Astrocyte (in vitro differentiated cells and primary cell): ENCODE measurements at regions not wholly inside any gene's neighbourhood (a gene's known extent, or its start where the extent isn't known, plus 50 kb on each side); places are given as distances from the start of the nearest gene placed in this dataset.

ENCODE experiments used
- DNase-seq: peaks from one replicate; pipeline ENCODE4 v3.0.0-alpha.2; 2010; ENCODE audit warnings: low read depth
- FAIRE-seq: peaks from 2 replicates; lab custom pipeline; 2011; peaks lifted over from hg19 to GRCh38; lab: Jason Lieb, UNC
- H2AFZ ChIP-seq: 2 replicates; pipeline ENCODE4 v1.6.0; 2012; ENCODE audit warnings: low read depth, low read length, inconsistent platforms
- H3K27ac ChIP-seq: 2 replicates; pipeline ENCODE4 v1.5.1; 2011; ENCODE audit warnings: low read depth, low read length, inconsistent platforms
- H3K27me3 ChIP-seq: 2 replicates; pipeline ENCODE4 v1.6.0; 2011; ENCODE audit warnings: low read length, inconsistent platforms; ENCODE audit not compliant: insufficient read depth
- H3K36me3 ChIP-seq: 2 replicates; pipeline ENCODE4 v1.5.1; 2011; ENCODE audit warnings: low read length, inconsistent platforms; ENCODE audit not compliant: insufficient read depth
- H3K4me1 ChIP-seq: 2 replicates; pipeline ENCODE4 v1.5.1; 2011; ENCODE audit warnings: low read length, inconsistent platforms; ENCODE audit not compliant: insufficient read depth
- H3K4me2 ChIP-seq: 2 replicates; pipeline ENCODE4 v1.6.0; 2012; ENCODE audit warnings: low read length, inconsistent platforms
- H3K4me3 ChIP-seq: 2 replicates; pipeline ENCODE4 v1.5.1; 2011; ENCODE audit warnings: low read depth, mild to moderate bottlenecking, low read length, inconsistent platforms; ENCODE audit not compliant: insufficient read depth
- H3K79me2 ChIP-seq: 2 replicates; pipeline ENCODE4 v1.6.0; 2012; ENCODE audit warnings: mild to moderate bottlenecking, low read length, inconsistent platforms; ENCODE audit not compliant: insufficient read depth
- H3K9ac ChIP-seq: 2 replicates; pipeline ENCODE4 v1.6.0; 2012; ENCODE audit warnings: mild to moderate bottlenecking, low read length, inconsistent platforms
- H3K9me3 ChIP-seq: 2 replicates; pipeline ENCODE4 v1.5.1; 2012; ENCODE audit warnings: low read depth, mild to moderate bottlenecking, low read length, inconsistent platforms; ENCODE audit not compliant: insufficient read depth
- H4K20me1 ChIP-seq: 2 replicates; pipeline ENCODE4 v1.6.0; 2012; ENCODE audit warnings: low read length, inconsistent platforms; ENCODE audit not compliant: insufficient read depth
- H3K27ac Mint-ChIP-seq: one replicate; pipeline ENCODE4 v1.8.0; 2021; ENCODE audit warnings: mild to moderate bottlenecking, mixed read lengths; ENCODE audit not compliant: unreplicated experiment
- H3K27me3 Mint-ChIP-seq: one replicate; pipeline ENCODE4 v1.8.0; 2021; ENCODE audit warnings: low read depth, mixed read lengths; ENCODE audit not compliant: unreplicated experiment
- H3K36me3 Mint-ChIP-seq: one replicate; pipeline ENCODE4 v1.8.0; 2021; ENCODE audit warnings: low read depth, mixed read lengths; ENCODE audit not compliant: unreplicated experiment
- H3K4me1 Mint-ChIP-seq: one replicate; pipeline ENCODE4 v1.8.0; 2021; ENCODE audit warnings: low read depth, mixed read lengths; ENCODE audit not compliant: unreplicated experiment
- H3K4me3 Mint-ChIP-seq: one replicate; pipeline ENCODE4 v1.8.0; 2021; ENCODE audit warnings: mild to moderate bottlenecking, moderate library complexity, mixed read lengths; ENCODE audit not compliant: unreplicated experiment
- H3K9me3 Mint-ChIP-seq: one replicate; pipeline ENCODE4 v1.8.0; 2021; ENCODE audit warnings: mild to moderate bottlenecking, mixed read lengths; ENCODE audit not compliant: unreplicated experiment
- CTCF ChIP-seq: IDR thresholded peaks from 2 replicates; pipeline ENCODE4 v1.5.1; 2011; ENCODE audit warnings: low read depth, mild to moderate bottlenecking, inconsistent platforms, low read length, moderate library complexity; ENCODE audit not compliant: insufficient read depth
- EZH2 ChIP-seq: IDR thresholded peaks from 2 replicates; pipeline ENCODE4 v1.6.1; 2012; ENCODE audit warnings: mild to moderate bottlenecking, low read length, inconsistent platforms; ENCODE audit not compliant: insufficient read depth

- no peak for FAIRE-seq
- H3K9me3 ChIP-seq = peaks cover 8% of the 10 kb centered on the region
Observed at GRCh38 chr10:15985690-15986089, 125.4 kb upstream of the MINDY3 start.

GRCh38 chr10:15990535-15991129 is 130.3 kb upstream of the MINDY3 start:
- no peaks in the 10 kb centered on the region for H4K20me1 ChIP-seq
- no peaks in the 10 kb centered on the region for H3K79me2 ChIP-seq
- H3K27me3 ChIP-seq = no peaks in the 10 kb centered on the region
- Mint-ChIP-seq H3K27me3 (no peaks in the 10 kb centered on the region), H3K27ac (no peak overlapping the region), H3K4me1 (no peaks in the 10 kb centered on the region), H3K9me3 (no peaks in the 10 kb centered on the region), H3K36me3 (no peaks in the 10 kb centered on the region), H3K4me3 (no peak overlapping the region)
- no peaks in the 10 kb centered on the region for H3K4me1 ChIP-seq
- H3K36me3 ChIP-seq = no peaks in the 10 kb centered on the region
- no peak for DNase-seq
- H3K27ac ChIP-seq = no peak overlapping the region
- H2AFZ ChIP-seq = no peak overlapping the region
- H3K9ac ChIP-seq = no peak overlapping the region
- H3K4me2 ChIP-seq = no peak overlapping the region
- TF ChIP-seq CTCF = no peak
- no peak for TF ChIP-seq EZH2
- no peak overlapping the region for H3K4me3 ChIP-seq
- no peak for FAIRE-seq
- peaks cover 4% of the 10 kb centered on the region for H3K9me3 ChIP-seq

More at GRCh38 chr10:15985690-15986089, 125.4 kb upstream of the MINDY3 start:
- H3K79me2 ChIP-seq = no peaks in the 10 kb centered on the region
- no peaks in the 10 kb centered on the region for H3K4me1 ChIP-seq
- H4K20me1 ChIP-seq = no peaks in the 10 kb centered on the region
- H3K27ac ChIP-seq = no peak overlapping the region
- H3K27me3 ChIP-seq = no peaks in the 10 kb centered on the region
- Mint-ChIP-seq H3K4me1 (no peaks in the 10 kb centered on the region), H3K9me3 (no peaks in the 10 kb centered on the region), H3K27me3 (no peaks in the 10 kb centered on the region), H3K27ac (no peak overlapping the region), H3K4me3 (no peak overlapping the region), H3K36me3 (no peaks in the 10 kb centered on the region)
- H2AFZ ChIP-seq = no peak overlapping the region
- TF ChIP-seq CTCF (no peak), EZH2 (no peak)
- no peak for DNase-seq
- H3K36me3 ChIP-seq = no peaks in the 10 kb centered on the region
- H3K4me3 ChIP-seq = no peak overlapping the region
- no peak overlapping the region for H3K9ac ChIP-seq
- H3K4me2 ChIP-seq = no peak overlapping the region

- H3K4me3 Mint-ChIP-seq = no peak overlapping the region
- peaks cover 3% of the 10 kb centered on the region for H3K9me3 Mint-ChIP-seq
- no peaks in the 10 kb centered on the region for H3K4me1 Mint-ChIP-seq
- no peak overlapping the region for H3K27ac Mint-ChIP-seq
- no peaks in the 10 kb centered on the region for H3K36me3 Mint-ChIP-seq
- H3K36me3 ChIP-seq = no peaks in the 10 kb centered on the region
- FAIRE-seq (no peak), DNase-seq (no peak)
- H3K27ac ChIP-seq = no peak overlapping the region
- H3K4me1 ChIP-seq = no peaks in the 10 kb centered on the region
- H3K9me3 ChIP-seq = peaks cover 3% of the 10 kb centered on the region
- H2AFZ ChIP-seq = no peak overlapping the region
- no peak overlapping the region for H3K4me3 ChIP-seq
- H3K79me2 ChIP-seq = no peaks in the 10 kb centered on the region
- H4K20me1 ChIP-seq = no peaks in the 10 kb centered on the region
- TF ChIP-seq EZH2 = no peak
- TF ChIP-seq CTCF = no peak
- H3K9ac ChIP-seq = no peak overlapping the region
- no peak overlapping the region for H3K4me2 ChIP-seq
- no peaks in the 10 kb centered on the region for H3K27me3 ChIP-seq
- H3K27me3 Mint-ChIP-seq = no peaks in the 10 kb centered on the region
Observed at GRCh38 chr10:15997313-15997712, 137.0 kb upstream of the MINDY3 start.
